HG03378 (cell line): ENCODE measurements at regions not wholly inside any gene's neighbourhood (a gene's known extent, or its start where the extent isn't known, plus 50 kb on each side); places are given as distances from the start of the nearest gene placed in this dataset.
A peak's percentile ranks its signal among the peaks of the same experiment; 100 is the strongest.
"Not testable (repeated sequence)": the region's sequence is repeated elsewhere in the genome, so short reads cannot be mapped to it uniquely, and the experiment has no call there.

Source experiments
- ATAC-seq: cut with Tn5 transposase; IDR thresholded peaks from one replicate; pipeline ENCODE4 v1.9.1; 2021; ENCODE audit warnings: mild to moderate bottlenecking, moderate library complexity; ENCODE audit not compliant: unreplicated experiment

DNA sequence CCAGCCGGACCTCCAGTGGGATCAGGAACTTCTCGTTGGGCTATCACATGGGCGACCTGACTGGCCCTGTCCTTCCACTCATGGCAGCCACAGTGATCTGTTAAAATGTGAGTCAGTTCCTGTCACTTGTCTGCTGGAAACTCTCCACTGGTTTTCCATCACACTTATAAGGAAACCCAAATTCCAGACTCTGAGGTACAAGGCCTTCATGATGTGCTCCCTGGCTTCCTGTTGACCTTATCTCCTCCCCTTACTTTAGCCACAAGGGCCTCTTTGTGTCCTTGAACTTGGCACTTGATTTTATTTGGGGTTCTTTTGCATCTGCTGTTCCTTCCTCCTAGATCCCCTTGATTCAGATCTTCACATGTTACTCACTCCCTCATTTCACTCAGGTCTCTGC is 96.8 kb downstream of the TENT5C start:
- ATAC-seq: no peak

- no peak for ATAC-seq
Observed at GRCh38 chr1:117707371-117707770, 101.5 kb downstream of the TENT5C start.

DNA sequence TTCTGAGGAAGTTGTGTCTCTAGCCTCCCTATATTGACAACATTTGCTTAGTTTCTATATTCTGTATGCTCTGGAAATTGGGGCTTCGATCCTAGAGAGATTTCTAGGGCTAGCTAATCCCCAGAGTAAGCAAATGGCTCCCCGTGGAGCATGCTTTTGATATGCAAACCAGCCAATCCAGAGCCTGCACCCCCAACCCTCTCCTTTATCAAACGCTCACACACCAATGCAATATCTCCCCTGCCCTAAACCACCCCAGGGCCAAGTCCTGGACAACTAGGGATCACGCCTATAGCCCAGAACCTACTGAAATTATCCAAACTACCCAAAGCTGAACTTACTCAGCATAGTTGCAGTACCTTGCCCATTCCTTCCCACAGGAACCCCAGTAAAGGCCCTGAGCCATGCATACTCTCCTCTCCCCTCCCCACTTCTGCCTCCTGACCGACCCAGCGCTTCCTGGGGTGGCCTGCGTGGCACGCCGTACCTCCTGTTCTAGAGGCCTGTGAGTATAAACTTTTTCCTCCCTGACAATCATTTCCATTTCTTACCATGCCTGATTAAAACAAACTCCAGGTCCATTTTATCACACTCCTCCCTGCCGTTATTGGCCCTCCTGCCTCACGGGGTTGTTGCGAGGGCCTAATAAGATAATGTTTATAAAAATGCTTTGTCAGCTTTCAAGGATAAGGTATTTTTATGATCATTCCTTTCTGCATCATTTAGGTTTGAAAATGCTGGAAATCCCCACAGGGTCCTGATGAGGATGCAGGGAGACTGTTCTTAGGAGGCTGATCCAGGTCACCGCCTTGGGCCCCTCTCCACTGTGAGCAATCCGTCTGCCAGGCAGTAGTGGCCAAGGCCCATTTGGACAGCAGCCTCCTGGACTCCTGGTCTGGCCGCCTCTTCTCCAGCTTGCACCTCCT is 102.7 kb downstream of the TENT5C start:
- no peak for ATAC-seq

GRCh38 chr1:117709249-117709691 is 103.4 kb downstream of the TENT5C start:
- ATAC-seq: no peak

- no peak for ATAC-seq
Observed at GRCh38 chr1:117710710-117711109, 104.9 kb downstream of the TENT5C start.

DNA sequence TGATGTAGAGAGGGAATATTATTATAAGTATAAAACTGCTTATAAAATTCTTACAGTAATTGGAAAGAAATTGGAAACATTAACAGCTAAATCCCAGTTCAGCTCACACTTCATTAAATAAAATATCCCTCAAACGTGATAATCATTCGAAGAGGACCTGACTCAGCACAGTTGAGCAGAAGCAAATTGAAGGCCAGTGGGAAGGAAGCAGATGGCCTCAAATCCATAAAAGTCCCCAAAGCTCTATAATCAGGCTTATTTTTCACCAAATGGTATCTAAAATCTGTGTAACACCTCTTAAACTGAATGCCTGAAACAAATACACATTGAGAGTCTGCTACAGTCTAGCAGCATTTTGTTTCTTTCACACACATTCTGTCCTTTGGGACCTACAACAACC is 106.8 kb downstream of the TENT5C start:
- ATAC-seq: no peak

DNA sequence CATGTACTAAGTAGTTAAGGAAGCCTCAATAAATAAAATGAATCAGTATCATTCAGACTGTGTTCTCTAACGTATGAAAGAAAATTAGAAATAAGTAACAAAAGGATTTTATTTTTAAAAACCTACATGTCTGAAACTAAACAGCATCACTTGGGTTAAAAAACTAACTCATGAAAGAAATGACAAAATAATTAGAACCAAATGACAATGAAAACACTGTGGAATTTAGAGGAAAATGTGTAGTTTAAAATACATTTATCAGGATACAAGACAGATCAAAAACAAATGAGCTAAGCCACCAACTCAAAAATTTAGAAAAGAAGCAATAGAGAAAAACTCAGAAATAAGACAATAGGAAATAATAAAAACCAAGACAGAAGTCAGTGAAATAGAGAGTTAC is 108.7 kb downstream of the TENT5C start:
- ATAC-seq: no peak

DNA sequence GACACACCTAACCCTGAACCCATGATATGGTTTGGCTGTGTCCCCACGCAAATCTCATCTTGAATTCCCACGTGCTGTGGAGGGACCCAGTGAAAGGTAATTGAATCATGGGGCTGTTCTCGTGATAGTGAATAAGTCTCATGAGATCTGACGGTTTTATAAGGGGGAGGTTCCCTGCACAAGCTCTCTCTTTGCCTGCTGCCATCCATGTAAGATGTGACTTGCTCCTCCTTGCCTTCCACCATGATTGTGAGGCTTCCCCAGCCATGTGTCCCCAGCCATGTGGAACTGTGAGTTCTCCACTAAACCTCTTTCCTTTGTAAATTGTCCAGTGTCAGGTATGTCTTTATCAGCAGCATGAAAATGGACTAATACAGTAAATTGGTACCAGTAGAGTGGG is 110.2 kb downstream of the TENT5C start:
- not testable (repeated sequence) for ATAC-seq

GRCh38 chr1:117717980-117718379 is 112.1 kb downstream of the TENT5C start:
- ATAC-seq: not testable (repeated sequence)

DNA sequence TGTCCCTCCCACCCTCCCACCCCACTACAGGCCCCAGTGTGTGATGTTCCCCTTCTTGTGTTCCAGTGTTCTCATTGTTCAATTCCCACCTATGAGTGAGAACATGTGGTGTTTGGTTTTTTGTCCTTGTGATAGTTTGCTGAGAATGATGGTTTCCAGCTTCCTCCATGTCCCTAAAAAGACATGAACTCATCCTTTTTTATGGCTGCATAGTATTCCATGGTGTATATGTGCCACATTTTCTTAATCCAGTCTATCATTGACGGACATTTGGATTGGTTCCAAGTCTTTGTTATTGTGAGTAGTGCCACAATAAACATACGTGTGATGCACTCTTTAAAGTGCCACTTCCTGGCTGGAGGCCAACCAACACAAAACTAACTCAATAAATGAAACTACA is 112.7 kb downstream of the TENT5C start:
- not testable (repeated sequence) for ATAC-seq

- ATAC-seq: no peak
Observed at GRCh38 chr1:117719004-117719403, 113.2 kb downstream of the TENT5C start.

DNA sequence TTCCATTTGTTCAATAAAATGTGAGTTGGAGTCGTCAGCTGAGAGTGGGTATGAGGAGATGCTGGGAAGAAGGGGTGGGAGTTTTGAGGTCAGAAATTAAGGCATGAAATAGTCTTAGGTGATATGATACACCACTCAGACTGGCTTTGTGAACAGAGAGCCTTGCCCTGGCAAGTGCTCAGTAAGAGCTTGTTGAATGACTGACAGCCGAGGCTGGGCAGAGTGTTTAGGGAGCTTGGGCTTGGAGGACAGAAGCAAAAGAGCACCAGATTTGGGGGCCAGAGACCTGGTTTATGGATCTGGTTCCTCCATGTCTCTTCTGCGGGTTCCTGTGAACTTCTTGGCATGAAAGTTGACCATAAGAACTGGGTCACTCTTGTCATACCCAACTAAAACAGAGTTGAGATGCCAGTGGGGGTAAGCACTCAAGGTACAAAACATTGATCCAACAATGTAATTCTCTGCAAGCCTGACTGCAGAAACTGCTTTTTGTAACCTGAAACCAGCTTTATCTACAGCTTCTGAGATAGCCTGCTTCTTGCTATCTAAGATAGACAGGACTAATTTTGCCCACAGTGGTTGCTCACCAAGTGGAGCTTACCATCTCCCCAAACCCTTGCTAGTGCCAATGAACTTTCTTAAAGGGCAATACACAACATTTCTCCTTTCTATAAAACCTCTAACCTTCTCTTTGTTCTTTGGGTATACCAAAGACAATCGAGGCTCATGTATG is 126.4 kb downstream of the TENT5C start:
- no peak for ATAC-seq

- no peak for ATAC-seq
Observed at GRCh38 chr1:117732956-117733355, 127.1 kb downstream of the TENT5C start.

DNA sequence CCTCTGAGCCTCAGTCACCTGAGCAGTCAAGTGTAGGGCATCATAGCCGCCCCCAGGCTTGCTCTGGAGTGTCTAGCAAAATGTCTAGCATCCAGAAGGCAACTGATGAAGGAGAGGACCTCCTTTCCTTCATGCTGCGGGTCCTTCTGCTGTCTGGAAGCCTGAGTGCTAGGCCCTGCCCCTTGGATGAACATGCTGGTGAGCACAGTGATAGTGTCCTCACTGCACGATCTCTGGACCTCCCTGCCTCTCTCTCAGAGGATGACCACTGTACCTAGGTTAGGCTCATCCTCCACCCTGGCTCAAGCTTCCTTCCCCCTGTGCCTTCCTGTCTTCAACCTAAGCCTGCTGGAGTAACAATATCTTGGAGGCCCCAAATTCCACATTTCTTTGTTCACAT is 128.6 kb downstream of the TENT5C start:
- ATAC-seq: no peak

DNA sequence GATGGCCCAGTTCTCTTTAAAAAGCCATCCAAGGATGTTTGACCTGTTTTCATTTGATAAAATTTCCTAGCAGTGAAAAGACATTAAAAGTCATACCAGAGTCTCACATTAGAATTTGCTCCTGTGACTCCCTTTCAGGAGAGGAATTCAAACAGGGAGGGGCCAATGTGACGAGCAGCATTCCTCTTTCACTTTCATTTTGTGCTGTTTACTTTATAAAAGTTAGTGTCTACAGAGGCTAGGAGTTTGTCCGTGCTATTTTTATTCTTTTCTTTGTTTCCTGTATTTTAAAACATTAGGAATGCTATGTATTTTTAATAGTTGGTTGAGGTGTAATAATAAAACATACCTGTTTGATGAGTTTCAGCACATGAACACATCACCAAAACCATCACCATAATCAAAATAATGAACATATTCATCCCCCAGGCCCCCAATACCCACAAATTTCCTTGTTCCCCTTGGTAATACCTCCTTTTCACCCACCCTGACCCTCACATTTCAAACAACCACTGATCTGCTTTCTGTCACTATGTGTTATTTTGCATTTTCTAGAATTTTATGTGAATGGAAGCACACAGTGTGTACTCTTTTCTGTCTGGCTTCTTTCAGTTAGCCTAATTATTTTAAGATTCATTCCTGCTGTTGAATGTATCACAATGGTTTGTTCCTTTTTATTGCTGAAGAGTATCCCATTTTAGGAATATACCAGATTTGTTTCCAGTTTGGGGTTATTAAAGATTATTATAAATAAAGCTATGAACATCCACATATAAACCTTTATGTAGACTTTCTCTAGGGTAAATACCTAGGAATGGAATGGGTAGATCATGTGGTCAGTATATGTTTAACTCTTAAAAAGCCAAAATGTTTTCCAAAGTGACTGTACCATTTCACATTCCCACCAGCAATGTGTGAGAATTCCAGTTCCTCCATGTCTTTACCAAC is 129.5 kb downstream of the TENT5C start:
- peak; percentile 56 for ATAC-seq

DNA sequence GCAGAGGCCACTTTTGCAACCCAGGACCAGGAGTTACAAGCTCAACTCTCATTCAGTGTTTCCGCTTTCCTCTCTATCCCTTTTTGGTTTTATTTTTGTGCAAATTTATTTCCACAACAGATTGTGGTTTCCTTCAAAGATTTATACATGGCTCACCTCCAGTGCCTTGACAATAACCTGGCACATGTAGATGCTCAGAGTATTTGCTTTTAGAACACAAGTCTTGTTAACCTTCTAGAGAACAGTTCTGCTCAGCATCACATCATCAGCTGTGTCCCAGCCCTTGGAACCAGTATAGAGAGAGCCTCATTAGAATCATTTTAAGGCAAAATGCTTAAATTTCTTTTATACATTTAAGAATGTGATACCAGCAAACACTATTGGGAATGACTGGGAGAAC is 133.7 kb downstream of the TENT5C start:
- ATAC-seq: no peak

DNA sequence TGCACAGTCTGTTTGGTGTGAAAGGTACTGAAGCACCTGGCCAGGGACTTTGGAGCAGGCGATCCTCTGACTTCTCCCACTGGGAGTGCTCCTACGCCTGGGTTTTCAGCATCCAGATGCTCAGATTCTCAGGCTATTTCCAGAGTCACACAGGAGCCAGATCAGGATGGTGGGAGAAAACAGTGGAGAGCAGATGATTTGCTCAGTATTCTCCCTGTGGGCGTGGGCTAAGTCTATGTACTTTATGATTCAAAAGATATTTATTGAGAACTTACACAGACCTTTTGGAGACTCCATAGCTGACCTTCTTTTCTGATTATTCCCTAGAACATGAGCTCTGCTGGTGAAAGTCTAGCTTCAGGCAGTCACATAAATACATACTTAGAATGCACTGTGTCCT is 134.6 kb downstream of the TENT5C start:
- no peak for ATAC-seq

GRCh38 chr1:117746565-117746964 is 140.7 kb downstream of the TENT5C start:
- not testable (repeated sequence) for ATAC-seq

DNA sequence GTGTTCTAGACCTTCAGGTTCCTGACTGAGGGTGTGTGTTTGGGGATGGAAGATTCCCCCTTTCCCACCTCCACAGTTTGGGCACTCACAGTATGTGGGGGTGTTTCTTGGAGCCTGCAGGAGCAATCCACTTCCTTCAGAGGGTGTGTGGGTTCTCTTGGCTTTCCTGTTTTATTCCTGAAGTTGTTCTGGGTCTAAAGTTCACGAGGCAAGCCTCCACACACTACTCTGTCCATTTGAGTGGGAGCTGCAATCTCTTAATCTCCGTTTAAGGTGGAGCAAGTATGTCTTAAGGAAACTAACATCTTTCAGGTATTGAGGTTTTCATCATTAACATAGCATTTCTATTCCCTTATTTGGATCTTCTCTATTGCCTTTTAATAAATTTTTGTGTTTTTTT is 141.8 kb downstream of the TENT5C start:
- ATAC-seq: no peak

DNA sequence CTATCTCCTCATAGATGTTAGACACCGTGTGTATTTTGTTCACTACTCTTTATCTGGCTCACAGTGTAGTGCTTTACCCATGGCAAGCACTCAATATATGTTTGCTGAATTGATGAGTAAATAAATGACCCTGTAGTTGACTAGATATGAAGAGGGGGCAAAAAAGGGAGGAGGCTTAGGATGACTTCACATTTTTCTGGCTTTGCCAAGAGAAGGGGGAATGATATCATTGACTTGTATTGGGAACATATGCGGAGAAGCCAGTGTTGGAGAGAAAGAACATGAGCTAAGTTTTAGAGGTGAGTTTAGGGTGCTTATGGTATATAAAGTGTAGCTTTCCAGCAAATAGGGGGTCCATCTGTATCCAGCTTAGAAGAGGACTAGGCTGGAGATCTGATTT is 145.5 kb downstream of the TENT5C start:
- ATAC-seq: no peak

DNA sequence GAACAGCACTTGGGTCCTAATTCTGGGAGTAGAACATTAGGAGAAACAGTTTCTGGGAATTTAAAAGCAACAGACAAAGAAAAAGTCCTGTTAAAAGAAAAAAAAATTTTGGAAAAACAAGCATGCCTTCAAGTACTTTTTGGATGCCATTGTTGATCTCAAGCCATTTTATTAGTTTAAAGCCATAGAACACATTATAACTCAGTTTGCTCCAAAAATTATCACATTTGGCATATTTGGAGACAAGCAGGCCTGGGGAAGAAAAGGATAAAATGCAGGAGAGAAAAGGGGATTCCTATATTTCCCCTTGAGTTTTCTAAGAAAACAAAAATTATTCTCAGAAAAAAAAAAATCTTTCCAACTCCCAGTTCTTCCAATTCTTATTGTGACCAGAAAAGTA is 146.8 kb downstream of the TENT5C start:
- ATAC-seq: no peak
